ENCODE measurements at regions not wholly inside any gene's neighbourhood (a gene's known extent, or its start where the extent isn't known, plus 50 kb on each side); places are given as distances from the start of the nearest gene placed in this dataset.

- no peak for TF ChIP-seq CTCF (IDR thresholded peaks at IDR 0.05)
- TF ChIP-seq POLR2A (IDR thresholded peaks at IDR 0.05): no peak
Observed at GRCh38 chr2:64711252-64711800, 57.6 kb upstream of the SERTAD2 start.
